NCI-H2227 (cell line): ENCODE measurements at regions not wholly inside any gene's neighbourhood (a gene's known extent, or its start where the extent isn't known, plus 50 kb on each side); places are given as distances from the start of the nearest gene placed in this dataset.
"Not testable (repeated sequence)": the region's sequence is repeated elsewhere in the genome, so short reads cannot be mapped to it uniquely, and the experiment has no call there.

Experiments used
- DNase-seq: peaks from one replicate; lab custom pipeline; 2025; ENCODE audit not compliant: unreplicated experiment; lab: John Stamatoyannopoulos, UW

GRCh38 chr10:33666686-33667480, 332.4 kb upstream of the NRP1 start:
- no peak for DNase-seq

- no peak for DNase-seq
Observed at GRCh38 chr10:33665501-33665900, 331.0 kb upstream of the NRP1 start.

- DNase-seq: no peak
Observed at GRCh38 chr10:33664070-33664469, 329.6 kb upstream of the NRP1 start.

GRCh38 chr10:33661580-33662336, 327.3 kb upstream of the NRP1 start:
- no peak for DNase-seq

- no peak for DNase-seq
Observed at GRCh38 chr10:33660329-33660728, 325.9 kb upstream of the NRP1 start.

- DNase-seq: no peak
Observed at GRCh38 chr10:33657913-33658312, 323.4 kb upstream of the NRP1 start.

- DNase-seq: no peak
Observed at GRCh38 chr10:33657154-33657908, 322.9 kb upstream of the NRP1 start.

- no peak for DNase-seq
Observed at GRCh38 chr10:33655921-33656320, 321.5 kb upstream of the NRP1 start.

- no peak for DNase-seq
Observed at GRCh38 chr10:33655165-33655815, 320.8 kb upstream of the NRP1 start.

- DNase-seq: no peak
Observed at GRCh38 chr10:33653584-33654367, 319.3 kb upstream of the NRP1 start.

GRCh38 chr10:33652870-33653269, 318.4 kb upstream of the NRP1 start:
- no peak for DNase-seq

GRCh38 chr10:33650131-33650530, 315.7 kb upstream of the NRP1 start:
- not testable (repeated sequence) for DNase-seq

GRCh38 chr10:33643042-33643441, 308.6 kb upstream of the NRP1 start:
- no peak for DNase-seq

GRCh38 chr10:33638891-33639290, 304.4 kb upstream of the NRP1 start:
- DNase-seq: no peak

GRCh38 chr10:33638374-33638773, 303.9 kb upstream of the NRP1 start:
- no peak for DNase-seq

GRCh38 chr10:33635967-33636515, 301.6 kb upstream of the NRP1 start:
- DNase-seq: no peak

GRCh38 chr10:33632432-33632831, 298.0 kb upstream of the NRP1 start:
- DNase-seq: no peak

- no peak for DNase-seq
Observed at GRCh38 chr10:33631991-33632390, 297.5 kb upstream of the NRP1 start.

- DNase-seq: no peak
Observed at GRCh38 chr10:33630761-33631160, 296.3 kb upstream of the NRP1 start.

GRCh38 chr10:33627611-33628010, 293.1 kb upstream of the NRP1 start:
- DNase-seq: no peak
